CD8-positive, alpha-beta memory T cell (primary cell): ENCODE measurements at regions not wholly inside any gene's neighbourhood (a gene's known extent, or its start where the extent isn't known, plus 50 kb on each side); places are given as distances from the start of the nearest gene placed in this dataset.

Experiments used
- CTCF ChIA-PET: fragments of 350-600 bp; sonication (Branson Sonifier 250); formaldehyde crosslinking; loops from one replicate; lab custom pipeline; 2021; ENCODE audit warnings: antibody characterized with exemption; lab: Charles Lee
- POLR2A ChIA-PET: fragments of 350-600 bp; sonication (Branson Sonifier 250); formaldehyde crosslinking; loops from one replicate; lab custom pipeline; 2021; ENCODE audit warnings: antibody characterized with exemption; lab: Charles Lee
- DNase-seq, 5 donors: peaks; one replicate each; pipeline versions ENCODE4 v3.0.0 to v3.0.0-alpha.2; 2020 to 2022; ENCODE audit warnings: mixed read lengths in 1 of 5
- H3K27ac ChIP-seq: one replicate; pipeline ENCODE4 v1.7.0; 2013; ENCODE audit warnings: low read depth, mild to moderate bottlenecking, low read length, moderate library complexity
- H3K27me3 ChIP-seq: 2 replicates; pipeline ENCODE4 v1.7.0; 2013; ENCODE audit warnings: low read length, mild to moderate bottlenecking; ENCODE audit not compliant: insufficient read depth, poor library complexity, severe bottlenecking
- H3K36me3 ChIP-seq: 2 replicates; pipeline ENCODE4 v1.7.0; 2013; ENCODE audit warnings: mild to moderate bottlenecking, low read length, moderate library complexity; ENCODE audit not compliant: insufficient read depth
- H3K4me1 ChIP-seq: 2 replicates; pipeline ENCODE4 v1.7.0; 2013; ENCODE audit warnings: mild to moderate bottlenecking, low read length, moderate library complexity; ENCODE audit not compliant: insufficient read depth
- H3K4me3 ChIP-seq: 2 replicates; pipeline ENCODE4 v1.7.0; 2013; ENCODE audit warnings: mild to moderate bottlenecking, low read length
- H3K9me3 ChIP-seq: 2 replicates; pipeline ENCODE4 v1.7.0; 2013; ENCODE audit warnings: mild to moderate bottlenecking, low read length
- H3K27ac Mint-ChIP-seq, 8 donors: one replicate each; pipeline ENCODE4 v1.8.0; 2020 to 2021; ENCODE audit warnings: mixed read lengths in 8 of 8, mild to moderate bottlenecking in 6 of 8, inconsistent platforms in 3 of 8, moderate library complexity in 3 of 8
- H3K27me3 Mint-ChIP-seq, 2 donors: one replicate each; pipeline ENCODE4 v1.8.0; 2020 to 2021; ENCODE audit warnings: mixed read lengths in 2 of 2, mild to moderate bottlenecking in 1 of 2, moderate library complexity in 1 of 2
- H3K36me3 Mint-ChIP-seq, 3 donors: one replicate each; pipeline ENCODE4 v1.8.0; 2020 to 2021; ENCODE audit warnings: mixed read lengths in 3 of 3, inconsistent platforms in 1 of 3, mild to moderate bottlenecking in 1 of 3
- H3K4me1 Mint-ChIP-seq, 3 donors: one replicate each; pipeline ENCODE4 v1.8.0; 2020 to 2021; ENCODE audit warnings: mixed read lengths in 3 of 3, inconsistent platforms in 1 of 3, mild to moderate bottlenecking in 1 of 3
- H3K4me3 Mint-ChIP-seq, 7 donors: one replicate each; pipeline ENCODE4 v1.8.0; 2020 to 2021; ENCODE audit warnings: mixed read lengths in 7 of 7, mild to moderate bottlenecking in 6 of 7, moderate library complexity in 4 of 7, inconsistent platforms in 2 of 7
- H3K9me3 Mint-ChIP-seq, 5 donors: one replicate each; pipeline ENCODE4 v1.8.0; 2020 to 2022; ENCODE audit warnings: mixed read lengths in 5 of 5, mild to moderate bottlenecking in 3 of 5, moderate library complexity in 2 of 5, inconsistent platforms in 1 of 5

DNA sequence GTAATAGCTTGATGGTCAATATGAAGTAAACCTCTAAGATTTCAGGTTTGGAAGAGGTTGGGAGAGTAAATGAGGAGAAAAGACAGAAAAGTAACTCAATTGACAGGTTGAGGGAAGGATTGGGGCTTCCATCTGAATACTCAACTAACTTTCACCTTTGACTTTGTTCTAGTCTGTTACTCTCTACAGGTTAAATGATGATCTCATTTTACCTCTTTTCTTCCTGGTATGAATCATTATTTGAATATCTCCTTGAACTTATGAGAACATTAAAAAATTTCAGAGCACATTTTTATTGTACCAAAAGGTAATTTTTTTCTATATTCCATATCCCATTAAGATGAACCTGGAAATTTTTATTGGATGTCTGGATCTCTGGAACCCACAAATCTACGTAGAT is 87.9 kb upstream of the KCNH8 start:
- H3K36me3 ChIP-seq = no peaks in the 10 kb centered on the region
- H3K4me1 Mint-ChIP-seq = no peaks in the 10 kb centered on the region
- peaks cover 0 to 8% of the 10 kb centered on the region in 2 donors for H3K27me3 Mint-ChIP-seq
- CTCF ChIA-PET = no interaction called here
- no peak overlapping the region for H3K4me3 ChIP-seq
- POLR2A ChIA-PET = no interaction called here
- no peak overlapping the region for H3K27ac Mint-ChIP-seq
- no peaks in the 10 kb centered on the region for H3K9me3 ChIP-seq
- no peaks in the 10 kb centered on the region for H3K9me3 Mint-ChIP-seq
- DNase-seq = no peak
- no peaks in the 10 kb centered on the region for H3K27me3 ChIP-seq
- H3K27ac ChIP-seq = no peak overlapping the region
- no peaks in the 10 kb centered on the region for H3K4me1 ChIP-seq
- H3K4me3 Mint-ChIP-seq = no peak overlapping the region
- no peaks in the 10 kb centered on the region for H3K36me3 Mint-ChIP-seq

DNA sequence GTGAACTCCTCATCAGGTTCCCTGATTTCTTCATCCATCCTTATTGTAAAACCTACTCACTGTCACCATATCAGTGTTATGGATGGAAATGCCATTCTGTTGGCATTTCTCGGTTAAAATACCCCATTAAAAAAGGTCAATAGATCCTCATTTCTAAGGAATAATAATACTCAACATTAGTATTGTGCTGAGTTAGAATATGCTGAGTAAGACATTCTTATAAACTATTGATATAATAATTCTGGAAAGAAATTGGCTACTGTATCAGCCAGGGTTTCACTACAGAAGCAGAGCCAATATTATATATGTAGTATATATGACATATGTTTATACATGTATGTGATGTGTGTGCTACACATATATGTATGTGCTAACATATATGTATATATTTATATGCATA is 95.4 kb upstream of the KCNH8 start:
- Mint-ChIP-seq H3K36me3 (no peaks in the 10 kb centered on the region), H3K27me3 (peaks cover 0 to 3% of the 10 kb centered on the region in 2 donors), H3K4me1 (no peaks in the 10 kb centered on the region), H3K9me3 (no peaks in the 10 kb centered on the region), H3K4me3 (no peak overlapping the region), H3K27ac (no peak overlapping the region)
- Histone ChIP-seq H3K27me3 (no peaks in the 10 kb centered on the region), H3K4me3 (no peak overlapping the region), H3K27ac (no peak overlapping the region), H3K4me1 (no peaks in the 10 kb centered on the region), H3K9me3 (no peaks in the 10 kb centered on the region), H3K36me3 (no peaks in the 10 kb centered on the region)
- ChIA-PET CTCF (no interaction called here), POLR2A (no interaction called here)
- no peak for DNase-seq

DNA sequence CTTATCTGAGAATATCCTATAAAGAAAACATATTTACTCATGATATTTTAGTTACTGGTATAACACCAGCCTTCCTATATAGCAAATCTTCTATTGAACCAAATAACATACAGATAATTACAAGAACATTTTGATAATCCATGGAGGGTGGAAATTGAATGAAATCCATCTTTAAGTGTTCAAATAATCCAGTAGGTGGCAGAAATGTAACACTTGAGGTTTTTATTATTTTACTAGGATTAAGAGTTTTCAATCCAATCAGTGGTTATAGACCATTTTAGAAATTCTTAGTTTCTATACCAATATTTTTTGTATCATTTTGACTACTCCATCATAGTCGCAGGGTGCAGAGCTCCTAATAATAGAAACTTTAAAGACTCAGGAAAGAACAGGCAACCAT is 101.9 kb upstream of the KCNH8 start:
- H3K4me3 ChIP-seq = no peak overlapping the region
- no peaks in the 10 kb centered on the region for H3K9me3 ChIP-seq
- ChIA-PET POLR2A (no interaction called here), CTCF (no interaction called here)
- no peaks in the 10 kb centered on the region for H3K9me3 Mint-ChIP-seq
- no peaks in the 10 kb centered on the region for H3K4me1 ChIP-seq
- H3K36me3 Mint-ChIP-seq = no peaks in the 10 kb centered on the region
- H3K27ac ChIP-seq = no peak overlapping the region
- no peak overlapping the region for H3K27ac Mint-ChIP-seq
- H3K4me3 Mint-ChIP-seq = no peak overlapping the region
- no peak for DNase-seq
- H3K27me3 Mint-ChIP-seq = peaks cover 1 to 3% of the 10 kb centered on the region in 2 donors
- no peaks in the 10 kb centered on the region for H3K27me3 ChIP-seq
- H3K4me1 Mint-ChIP-seq = no peaks in the 10 kb centered on the region
- H3K36me3 ChIP-seq = no peaks in the 10 kb centered on the region

DNA sequence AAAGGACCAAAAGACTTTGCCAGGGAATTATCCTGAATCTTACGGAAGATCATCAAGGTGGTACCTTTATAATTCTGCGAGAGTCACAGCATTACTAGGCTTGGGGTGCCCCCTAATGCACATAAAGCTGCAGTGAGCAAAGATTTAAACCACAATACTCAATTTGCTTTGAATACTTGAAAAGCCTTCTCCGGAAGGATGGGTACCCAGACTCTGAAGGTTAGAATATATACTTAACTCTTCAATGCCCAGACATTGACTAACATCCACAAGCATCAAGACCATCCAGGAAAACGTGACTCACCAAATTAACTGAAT is 117.8 kb upstream of the KCNH8 start:
- H3K27me3 Mint-ChIP-seq = peaks cover 0 to 3% of the 10 kb centered on the region in 2 donors

DNA sequence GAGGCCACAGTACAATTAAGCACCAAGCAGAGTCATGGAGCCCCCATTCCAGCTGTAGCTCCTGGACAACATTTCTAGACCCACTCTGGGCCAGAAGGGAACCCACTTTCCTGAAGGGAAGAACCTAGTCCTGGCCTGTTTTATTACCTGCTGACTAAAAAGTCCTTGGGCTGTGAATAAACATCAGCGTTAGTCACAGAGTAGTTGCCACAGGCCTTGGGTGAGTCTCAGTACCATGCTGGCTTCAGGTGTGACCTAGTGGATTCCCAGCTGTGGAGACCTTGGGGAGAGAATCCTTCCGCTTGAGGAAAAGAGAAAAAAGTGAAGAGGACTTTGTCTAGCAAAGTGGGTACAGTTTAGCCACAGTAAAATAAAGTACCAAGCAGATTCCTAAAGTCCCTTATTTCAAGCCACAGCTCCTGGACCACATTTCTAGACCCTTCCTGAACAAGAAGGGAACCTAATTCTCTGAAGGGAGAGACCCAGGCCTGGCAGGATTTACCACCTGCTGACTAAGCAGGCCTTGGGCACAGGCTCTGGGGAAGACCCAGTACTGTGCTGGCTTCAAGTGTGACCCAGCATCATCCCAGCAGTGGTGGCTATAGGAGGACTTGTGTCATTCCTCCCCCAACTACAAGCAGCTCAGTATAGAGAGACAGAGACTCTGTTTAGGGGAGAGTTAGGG is 118.3 kb upstream of the KCNH8 start:
- Histone ChIP-seq H3K9me3 (no peaks in the 10 kb centered on the region), H3K27me3 (no peaks in the 10 kb centered on the region), H3K36me3 (no peaks in the 10 kb centered on the region), H3K4me1 (no peaks in the 10 kb centered on the region), H3K4me3 (no peak overlapping the region), H3K27ac (no peak overlapping the region)
- H3K9me3 Mint-ChIP-seq = no peaks in the 10 kb centered on the region
- DNase-seq = peak in 1 of 5 donors; percentile 1
- H3K36me3 Mint-ChIP-seq = no peaks in the 10 kb centered on the region
- no peaks in the 10 kb centered on the region for H3K4me1 Mint-ChIP-seq
- H3K27me3 Mint-ChIP-seq = peaks cover 0 to 2% of the 10 kb centered on the region in 2 donors
- ChIA-PET CTCF (interaction anchor here (1.2 kb wide), 1 partner anchor 26 kb away, joined by 3 read pairs; no protein-coding TSS in a partner anchor), POLR2A (no interaction called here)
- no peak overlapping the region for H3K27ac Mint-ChIP-seq
- no peak overlapping the region for H3K4me3 Mint-ChIP-seq

More for the DNA sequence above, 117.8 kb upstream of the KCNH8 start:
- no peak overlapping the region for H3K4me3 ChIP-seq
- H3K27me3 ChIP-seq = no peaks in the 10 kb centered on the region
- ChIA-PET CTCF (interaction anchor here (1.2 kb wide), 1 partner anchor 26 kb away, joined by 3 read pairs; no protein-coding TSS in a partner anchor), POLR2A (no interaction called here)
- H3K27ac ChIP-seq = no peak overlapping the region
- peak in 1 of 5 donors; percentile 2 for DNase-seq
- no peaks in the 10 kb centered on the region for H3K4me1 ChIP-seq
- no peak overlapping the region for H3K4me3 Mint-ChIP-seq
- no peaks in the 10 kb centered on the region for H3K36me3 Mint-ChIP-seq
- no peak overlapping the region for H3K27ac Mint-ChIP-seq
- no peaks in the 10 kb centered on the region for H3K36me3 ChIP-seq
- H3K9me3 Mint-ChIP-seq = peaks cover 0 to 2% (median 0%) of the 10 kb centered on the region in 5 donors
- H3K9me3 ChIP-seq = no peaks in the 10 kb centered on the region
- H3K4me1 Mint-ChIP-seq = no peaks in the 10 kb centered on the region

DNA sequence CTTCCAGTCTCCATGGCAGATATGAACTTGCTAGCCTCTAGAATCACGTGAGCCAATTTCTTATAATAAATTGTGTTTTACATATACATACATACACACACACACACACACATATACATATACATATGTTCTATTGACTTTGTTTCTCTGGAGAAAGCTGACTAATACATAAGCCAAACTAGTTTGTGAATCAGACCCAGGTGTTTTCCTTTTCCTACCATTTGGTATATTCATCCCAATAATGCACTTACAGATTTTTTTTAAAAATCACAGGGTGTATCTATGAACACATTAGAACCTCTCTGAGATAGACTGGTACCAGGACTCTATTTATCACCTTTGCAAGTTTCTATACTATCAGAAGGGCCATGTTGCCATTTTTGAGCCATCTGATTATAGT is 122.9 kb upstream of the KCNH8 start:
- H3K27me3 Mint-ChIP-seq = peaks cover 2 to 5% of the 10 kb centered on the region in 2 donors
- no peaks in the 10 kb centered on the region for H3K36me3 Mint-ChIP-seq
- no peaks in the 10 kb centered on the region for H3K4me1 ChIP-seq
- H3K4me1 Mint-ChIP-seq = no peaks in the 10 kb centered on the region
- H3K27ac Mint-ChIP-seq = no peak overlapping the region
- ChIA-PET POLR2A (no interaction called here), CTCF (no interaction called here)
- H3K9me3 ChIP-seq = no peaks in the 10 kb centered on the region
- no peak overlapping the region for H3K27ac ChIP-seq
- no peaks in the 10 kb centered on the region for H3K9me3 Mint-ChIP-seq
- DNase-seq = no peak
- no peak overlapping the region for H3K4me3 Mint-ChIP-seq
- H3K27me3 ChIP-seq = no peaks in the 10 kb centered on the region
- H3K4me3 ChIP-seq = no peak overlapping the region
- H3K36me3 ChIP-seq = no peaks in the 10 kb centered on the region

DNA sequence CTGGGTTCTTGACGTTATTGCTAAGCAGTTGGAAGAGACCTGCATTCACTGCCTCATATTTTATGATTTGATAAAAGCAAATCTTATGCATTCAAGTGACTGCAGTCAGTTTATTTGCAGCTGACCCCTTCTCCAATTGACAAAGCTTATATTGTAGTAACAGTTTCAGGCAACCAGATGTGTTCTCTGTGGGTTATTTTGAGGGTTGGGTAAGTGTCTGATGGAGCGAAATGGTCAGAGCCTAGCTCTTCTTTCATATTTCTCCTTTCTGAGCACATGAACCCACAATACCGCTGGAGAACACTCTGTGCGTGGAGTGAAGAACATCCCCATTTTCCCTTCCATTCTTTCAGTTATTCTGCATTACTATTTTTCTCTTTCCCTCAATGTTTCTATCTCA is 125.8 kb upstream of the KCNH8 start:
- Mint-ChIP-seq H3K4me1 (no peaks in the 10 kb centered on the region), H3K27me3 (peaks cover 0 to 5% of the 10 kb centered on the region in 2 donors), H3K27ac (no peak overlapping the region), H3K36me3 (no peaks in the 10 kb centered on the region), H3K4me3 (no peak overlapping the region), H3K9me3 (no peaks in the 10 kb centered on the region)
- no peak for DNase-seq
- no peaks in the 10 kb centered on the region for H3K9me3 ChIP-seq
- no peaks in the 10 kb centered on the region for H3K27me3 ChIP-seq
- H3K4me3 ChIP-seq = no peak overlapping the region
- CTCF ChIA-PET = no interaction called here
- H3K36me3 ChIP-seq = no peaks in the 10 kb centered on the region
- H3K27ac ChIP-seq = no peak overlapping the region
- POLR2A ChIA-PET = no interaction called here
- H3K4me1 ChIP-seq = no peaks in the 10 kb centered on the region

DNA sequence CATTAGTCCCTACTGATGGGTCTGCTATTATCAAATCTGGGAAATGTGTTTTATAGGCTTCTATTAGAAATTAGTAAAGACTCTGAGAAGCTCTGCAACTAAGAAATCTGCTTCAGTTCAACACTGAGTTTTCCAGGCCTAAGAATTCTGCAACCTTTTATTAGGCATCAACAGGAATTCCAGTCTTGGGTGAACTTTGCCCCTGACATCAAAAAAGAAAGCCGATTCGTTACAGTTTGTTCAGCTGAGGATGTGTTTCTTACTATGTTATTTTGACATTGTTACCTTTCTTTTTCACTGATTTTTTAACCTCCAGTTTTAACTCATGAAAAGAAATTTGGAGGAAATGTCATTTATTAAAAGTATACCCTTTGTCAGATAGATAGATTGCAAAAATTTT is 131.5 kb upstream of the KCNH8 start:
- no peak overlapping the region for H3K27ac ChIP-seq
- H3K4me3 ChIP-seq = no peak overlapping the region
- ChIA-PET POLR2A (no interaction called here), CTCF (no interaction called here)
- Mint-ChIP-seq H3K27me3 (no peaks in the 10 kb centered on the region), H3K36me3 (no peaks in the 10 kb centered on the region), H3K27ac (no peak overlapping the region), H3K9me3 (no peaks in the 10 kb centered on the region), H3K4me3 (no peak overlapping the region), H3K4me1 (peaks cover 0 to 3% (median 0%) of the 10 kb centered on the region in 3 donors)
- no peaks in the 10 kb centered on the region for H3K4me1 ChIP-seq
- no peaks in the 10 kb centered on the region for H3K36me3 ChIP-seq
- H3K9me3 ChIP-seq = no peaks in the 10 kb centered on the region
- no peak for DNase-seq
- no peaks in the 10 kb centered on the region for H3K27me3 ChIP-seq
